GM12872 (cell line): ENCODE measurements at regions not wholly inside any gene's neighbourhood (a gene's known extent, or its start where the extent isn't known, plus 50 kb on each side); places are given as distances from the start of the nearest gene placed in this dataset.

Experiments used
- TF ChIP-seq, protein P1 (sequence below): IDR thresholded peaks from 3 replicates; pipeline ENCODE4 v1.5.1; 2011; ENCODE audit warnings: low read depth, mild to moderate bottlenecking, low read length, moderate library complexity; ENCODE audit not compliant: insufficient read depth

DNA sequence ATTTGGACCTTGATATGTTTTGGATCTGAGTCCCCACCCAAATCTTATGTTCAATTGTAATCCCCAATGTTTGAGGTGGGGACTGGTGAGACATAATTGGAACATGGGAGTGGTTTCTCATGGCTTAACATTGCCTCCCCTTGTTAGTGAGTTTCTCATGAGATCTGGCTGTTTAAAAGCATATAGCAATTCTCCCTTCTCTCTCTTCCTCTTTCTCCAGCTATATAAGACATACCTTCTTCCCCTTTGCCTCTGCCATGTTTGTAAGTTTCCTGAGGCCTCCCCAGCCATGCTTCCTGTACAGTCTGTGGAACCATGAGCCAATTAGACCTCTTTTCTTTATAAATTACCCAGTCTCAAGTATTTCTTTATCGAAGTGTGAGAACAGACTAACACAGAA lies 692.4 kb downstream of the KCNT2 start:
- TF ChIP-seq, protein P1, sequence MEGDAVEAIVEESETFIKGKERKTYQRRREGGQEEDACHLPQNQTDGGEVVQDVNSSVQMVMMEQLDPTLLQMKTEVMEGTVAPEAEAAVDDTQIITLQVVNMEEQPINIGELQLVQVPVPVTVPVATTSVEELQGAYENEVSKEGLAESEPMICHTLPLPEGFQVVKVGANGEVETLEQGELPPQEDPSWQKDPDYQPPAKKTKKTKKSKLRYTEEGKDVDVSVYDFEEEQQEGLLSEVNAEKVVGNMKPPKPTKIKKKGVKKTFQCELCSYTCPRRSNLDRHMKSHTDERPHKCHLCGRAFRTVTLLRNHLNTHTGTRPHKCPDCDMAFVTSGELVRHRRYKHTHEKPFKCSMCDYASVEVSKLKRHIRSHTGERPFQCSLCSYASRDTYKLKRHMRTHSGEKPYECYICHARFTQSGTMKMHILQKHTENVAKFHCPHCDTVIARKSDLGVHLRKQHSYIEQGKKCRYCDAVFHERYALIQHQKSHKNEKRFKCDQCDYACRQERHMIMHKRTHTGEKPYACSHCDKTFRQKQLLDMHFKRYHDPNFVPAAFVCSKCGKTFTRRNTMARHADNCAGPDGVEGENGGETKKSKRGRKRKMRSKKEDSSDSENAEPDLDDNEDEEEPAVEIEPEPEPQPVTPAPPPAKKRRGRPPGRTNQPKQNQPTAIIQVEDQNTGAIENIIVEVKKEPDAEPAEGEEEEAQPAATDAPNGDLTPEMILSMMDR = no peak

DNA sequence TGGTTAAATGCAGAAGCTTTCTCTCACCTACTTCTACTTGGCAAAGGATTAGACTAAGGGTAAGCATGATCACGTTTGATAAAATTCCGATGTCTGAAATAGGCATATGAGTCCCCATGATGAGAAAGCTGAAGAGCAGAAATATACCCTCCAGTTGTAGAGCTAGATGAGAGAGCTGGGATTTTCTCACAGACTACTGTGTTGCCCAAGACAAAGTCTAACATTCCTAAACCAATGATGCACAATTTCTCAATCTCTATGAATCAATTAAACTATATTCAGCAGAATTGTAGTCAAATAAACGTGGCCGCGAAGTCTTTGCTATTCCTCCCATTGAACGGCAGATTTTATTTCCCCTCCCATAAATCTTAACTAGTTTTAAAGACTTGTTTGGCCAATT lies 699.2 kb downstream of the KCNT2 start:
- TF ChIP-seq, protein P1 = no peak

DNA sequence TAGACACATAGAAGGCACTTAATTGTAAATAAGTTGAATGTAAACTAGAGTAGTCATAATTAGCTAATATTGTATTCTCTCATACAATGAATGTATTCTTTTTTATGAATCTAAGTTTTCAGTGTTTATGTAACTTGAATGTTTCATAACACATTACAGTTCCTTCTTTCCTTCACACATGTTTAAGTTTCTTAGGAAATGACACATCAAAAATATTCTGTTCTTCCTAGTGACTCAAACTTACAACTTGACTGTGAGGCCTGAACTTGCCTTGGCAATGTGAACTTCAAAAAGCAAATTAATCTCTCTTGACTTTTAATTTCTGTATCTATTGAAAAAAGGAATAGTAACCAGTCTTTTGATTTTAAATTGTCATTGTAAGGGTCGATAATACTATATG lies 700.1 kb downstream of the KCNT2 start:
- TF ChIP-seq, protein P1 = no peak

DNA sequence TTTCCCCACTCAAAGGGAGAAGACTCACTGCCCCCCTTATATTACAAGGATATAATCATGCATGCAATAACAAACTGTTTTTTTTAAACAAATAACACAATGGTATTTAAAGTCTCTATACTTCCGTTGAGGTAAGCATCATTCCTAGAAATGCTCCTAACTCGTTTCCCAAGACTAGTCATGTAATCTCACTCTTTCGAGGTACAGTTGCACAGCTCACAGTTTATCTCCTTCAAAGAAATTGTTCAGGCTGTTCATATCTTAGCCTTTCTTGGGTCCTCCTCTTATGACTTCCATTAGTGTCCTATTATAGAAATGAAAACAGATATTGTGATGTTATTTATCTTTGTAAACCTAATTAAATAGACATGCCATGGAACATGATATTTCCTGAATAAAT lies 705.0 kb downstream of the KCNT2 start:
- TF ChIP-seq, protein P1 = no peak

DNA sequence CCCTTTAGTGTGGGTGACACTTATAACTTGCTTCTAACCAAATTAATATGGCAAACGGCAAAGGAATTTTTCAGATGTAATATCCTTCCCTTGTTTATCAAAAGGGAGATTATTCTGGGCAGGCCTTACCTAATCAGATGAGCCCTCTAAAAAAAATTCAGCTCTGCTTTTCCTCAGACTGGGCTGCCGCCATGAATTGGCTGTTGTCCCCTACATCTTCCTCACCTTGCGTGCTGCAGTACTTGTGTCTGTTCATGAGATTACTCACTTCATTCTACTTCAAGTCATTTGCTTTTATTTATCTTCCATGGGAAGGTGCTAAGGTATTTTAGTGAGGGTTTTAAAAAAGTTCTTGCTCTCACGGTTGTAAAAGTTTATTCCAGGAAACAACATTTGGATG lies 705.5 kb downstream of the KCNT2 start:
- TF ChIP-seq, protein P1 = no peak

DNA sequence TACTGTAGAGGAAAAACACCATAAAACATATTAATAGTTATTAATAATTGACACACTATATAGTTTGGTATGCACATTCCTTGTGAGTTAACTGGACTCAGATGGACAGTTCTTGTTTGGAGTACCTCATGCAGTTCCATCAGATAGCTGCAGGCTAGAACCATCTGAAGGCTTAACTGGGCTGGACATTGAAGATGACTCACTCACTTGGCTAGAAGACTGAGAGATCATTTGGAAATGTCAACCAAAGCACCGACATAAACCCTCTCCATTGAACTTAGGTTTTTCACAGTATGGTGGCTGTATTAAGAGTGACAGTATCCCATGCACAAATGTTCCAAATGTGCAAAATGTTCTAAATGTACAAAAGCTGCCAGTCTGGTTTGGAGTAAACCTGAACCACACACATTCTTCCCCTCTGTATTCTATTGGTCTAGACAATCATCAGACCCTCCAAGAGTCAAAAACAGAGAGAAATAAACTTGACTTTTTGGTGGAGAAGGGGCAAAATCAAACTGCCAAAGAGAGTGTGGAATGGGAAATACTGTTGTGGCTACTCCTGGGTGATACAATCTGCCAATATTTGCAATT lies 708.4 kb downstream of the KCNT2 start:
- TF ChIP-seq, protein P1 = no peak

DNA sequence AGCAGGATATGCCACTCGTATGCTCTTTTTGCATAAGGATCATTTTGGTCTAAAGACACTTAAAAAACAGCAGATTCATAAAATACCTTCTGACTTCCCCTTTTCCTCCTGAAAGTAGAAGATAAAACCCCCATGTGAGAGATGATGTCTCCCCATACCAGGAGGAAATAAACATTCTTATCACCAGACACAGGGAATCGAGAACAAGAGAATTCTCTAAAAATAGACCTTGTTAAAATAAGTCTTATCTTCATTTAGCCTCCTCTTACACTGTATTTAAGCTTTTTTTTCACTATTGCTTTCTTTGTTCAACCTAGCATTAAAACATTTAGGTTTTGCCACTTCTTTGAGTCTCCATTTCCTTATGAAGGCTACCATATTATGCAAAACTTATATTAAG lies 709.3 kb downstream of the KCNT2 start:
- TF ChIP-seq, protein P1 = no peak
